HPDE6-E6E7 (cell line): ENCODE measurements at regions not wholly inside any gene's neighbourhood (a gene's known extent, or its start where the extent isn't known, plus 50 kb on each side); places are given as distances from the start of the nearest gene placed in this dataset.

Experiments used
- DNase-seq: peaks from one replicate; pipeline ENCODE4 v3.0.0; 2011; ENCODE audit warnings: missing footprints; ENCODE audit errors: extremely low spot score

GRCh38 chr14:73782623-73783022 is 68.4 kb upstream of the PNMA1 start:
- DNase-seq, result no peak

GRCh38 chr14:73780896-73781295 is 66.7 kb upstream of the PNMA1 start:
- DNase-seq, result no peak

GRCh38 chr14:73780391-73780790 is 66.2 kb upstream of the PNMA1 start:
- DNase-seq, result no peak

GRCh38 chr14:73778736-73779135 is 64.6 kb upstream of the PNMA1 start:
- DNase-seq, result no peak

- DNase-seq, result no peak
Observed at GRCh38 chr14:73777420-73777819, 63.2 kb upstream of the PNMA1 start.

- DNase-seq, result no peak
Observed at GRCh38 chr14:73776194-73776537, 62.0 kb upstream of the PNMA1 start.

GRCh38 chr14:73775339-73776193 is 61.4 kb upstream of the PNMA1 start:
- no peak for DNase-seq

GRCh38 chr14:73774671-73775070 is 60.5 kb upstream of the PNMA1 start:
- DNase-seq, result no peak

GRCh38 chr14:73774241-73774570 is 60.0 kb upstream of the PNMA1 start:
- DNase-seq, result no peak

GRCh38 chr14:73773441-73774240 is 59.5 kb upstream of the PNMA1 start:
- DNase-seq, result no peak

- peak; percentile 90 for DNase-seq
Observed at GRCh38 chr14:73771848-73772638, 57.9 kb upstream of the PNMA1 start.

- no peak for DNase-seq
Observed at GRCh38 chr14:73770977-73771847, 57.0 kb upstream of the PNMA1 start.

GRCh38 chr14:73768107-73768506 is 53.9 kb upstream of the PNMA1 start:
- no peak for DNase-seq

GRCh38 chr14:73764406-73765280 is 50.5 kb upstream of the PNMA1 start:
- DNase-seq, result no peak
